Activated CD4-positive, alpha-beta T cell treated with anti-CD3 and anti-CD28 coated beads, Interleukin-10, Interleukin-2, amounts not matched to agents 100 ng/mL and 50 ng/mL, durations not matched to agents 16 hours and 8 hours (primary cell): ENCODE measurements at regions not wholly inside any gene's neighbourhood (a gene's known extent, or its start where the extent isn't known, plus 50 kb on each side); places are given as distances from the start of the nearest gene placed in this dataset.
"Not testable (repeated sequence)": the region's sequence is repeated elsewhere in the genome, so short reads cannot be mapped to it uniquely, and the experiment has no call there.

ENCODE experiments used
- DNase-seq: peaks from one replicate; pipeline ENCODE4 v3.0.0-alpha.2; 2020

GRCh38 chr1:213418268-213419071 is 367.4 kb downstream of the RPS6KC1 start:
- no peak for DNase-seq

DNA sequence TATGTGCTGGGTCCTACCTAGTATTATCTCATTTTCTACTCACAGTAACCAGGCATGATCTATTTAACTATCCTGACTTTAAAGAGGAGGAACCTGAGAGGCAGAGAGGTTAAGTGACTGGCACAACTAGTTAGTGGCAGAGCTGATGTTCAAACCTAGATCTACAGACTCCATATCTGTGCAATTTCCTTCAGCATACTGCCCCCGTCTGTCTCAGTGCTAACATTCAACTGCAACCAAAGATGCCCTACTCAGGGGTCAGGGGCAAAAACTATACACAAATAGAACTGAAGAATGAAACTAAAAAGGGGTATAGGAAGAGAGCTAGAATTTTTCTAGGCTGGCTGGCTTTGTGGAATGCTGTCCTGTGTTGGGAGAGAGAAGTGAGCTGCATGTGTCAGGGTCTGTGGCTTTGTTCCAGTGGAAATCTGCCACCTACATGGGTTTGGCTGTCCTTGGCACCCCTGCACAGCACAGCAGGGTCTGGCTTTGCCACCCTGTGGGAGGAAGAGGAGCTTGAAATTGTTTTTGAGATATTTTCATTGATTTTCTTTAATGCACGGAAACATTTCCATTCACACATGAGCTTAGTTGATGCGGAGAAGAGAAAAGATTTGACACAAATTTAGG is 368.5 kb downstream of the RPS6KC1 start:
- DNase-seq = no peak

- not testable (repeated sequence) for DNase-seq
These were observed 370.1 kb downstream of the RPS6KC1 start for GRCh38 chr1:213421178-213421577.

GRCh38 chr1:213423041-213423440 is 372.0 kb downstream of the RPS6KC1 start:
- no peak for DNase-seq

DNA sequence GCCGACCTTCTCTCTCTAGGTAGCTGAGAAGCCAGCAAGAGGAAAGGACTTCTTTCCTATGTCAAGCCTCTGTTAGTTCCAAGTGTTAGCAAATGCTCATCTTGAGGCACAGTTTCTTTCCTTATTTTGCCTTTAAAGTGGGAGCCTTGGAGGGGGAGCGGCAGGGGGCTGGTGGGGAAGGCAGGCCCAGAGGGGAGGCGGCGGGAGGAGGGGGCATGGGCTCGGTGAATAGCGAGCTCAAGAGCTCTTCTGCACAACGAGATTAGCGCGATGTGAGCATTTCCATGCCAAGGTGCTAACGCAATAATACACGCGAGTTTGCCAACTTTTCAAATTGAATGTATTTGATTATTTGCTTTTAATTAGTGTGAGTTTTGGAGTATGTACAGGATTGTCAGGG is 372.6 kb downstream of the RPS6KC1 start:
- no peak for DNase-seq

DNA sequence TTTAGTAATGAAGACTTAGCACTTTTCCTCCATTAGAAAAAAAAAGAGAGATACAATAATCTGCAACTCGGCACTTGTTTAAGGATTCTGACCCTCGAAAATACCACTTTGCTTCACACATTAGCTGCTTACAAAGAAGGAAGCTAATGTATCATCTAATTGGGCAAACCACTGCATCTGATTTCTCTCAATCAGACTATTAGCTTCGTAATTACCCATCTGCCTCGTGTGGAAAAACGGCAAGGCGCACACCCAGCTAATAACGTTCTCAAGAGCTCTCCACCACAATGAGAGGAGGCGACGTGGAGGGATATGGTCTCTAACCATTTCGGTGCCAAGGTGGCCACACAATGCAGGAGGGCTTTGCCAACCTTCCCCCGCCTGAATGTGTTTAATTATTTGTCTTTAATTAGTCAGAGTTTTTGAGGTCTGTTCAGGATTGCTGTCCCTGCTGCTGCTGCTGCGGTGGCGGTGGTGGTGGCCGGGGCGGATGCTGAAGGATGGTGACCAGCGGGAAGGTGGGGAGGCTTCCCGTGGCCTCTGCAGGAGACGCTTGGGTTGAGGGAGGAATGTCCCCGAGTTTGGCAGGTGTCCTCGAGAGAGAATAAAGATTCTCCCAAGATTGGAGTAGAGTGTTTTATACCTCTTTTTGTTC is 374.5 kb downstream of the RPS6KC1 start:
- DNase-seq = no peak

- no peak for DNase-seq
These were observed 378.6 kb downstream of the RPS6KC1 start for GRCh38 chr1:213429642-213430041.

DNA sequence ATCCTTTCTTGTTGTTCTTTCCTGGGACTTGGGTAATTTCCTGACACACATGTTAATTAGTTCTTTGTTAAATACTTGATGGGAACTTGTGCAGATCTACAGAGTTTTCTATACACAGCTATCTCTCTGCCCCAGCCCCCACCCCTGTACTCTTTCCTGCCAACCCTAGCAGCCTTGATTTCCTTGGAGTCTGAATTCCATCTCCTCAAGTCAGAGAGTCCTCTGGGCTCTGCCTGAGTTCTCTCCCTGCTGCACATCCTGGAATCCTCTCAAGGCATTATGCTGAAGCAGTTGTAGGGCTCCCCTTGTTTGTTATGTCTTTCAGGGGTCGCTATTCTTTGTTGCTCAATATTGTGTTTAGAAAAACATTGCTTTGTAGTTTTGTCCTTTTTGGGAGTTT is 384.7 kb downstream of the RPS6KC1 start:
- DNase-seq = no peak

DNA sequence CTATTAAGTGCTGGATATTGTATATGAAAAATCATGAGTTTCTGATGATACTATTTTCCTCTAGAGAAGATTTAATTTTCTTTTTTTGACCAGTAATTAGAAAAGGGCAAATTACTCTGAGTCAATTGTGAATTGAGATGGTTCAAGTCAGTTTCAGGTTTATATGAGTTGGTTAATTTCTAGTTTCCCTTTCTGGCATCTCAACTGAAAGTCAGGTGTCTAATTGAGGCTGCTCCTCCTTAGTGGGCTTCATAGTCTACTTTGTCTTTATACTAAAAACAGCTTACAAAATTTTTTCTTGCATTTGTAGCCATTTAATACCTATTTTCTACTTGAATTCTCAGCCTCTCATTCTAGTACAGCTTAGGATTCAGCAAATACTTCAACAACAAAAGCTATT is 387.3 kb downstream of the RPS6KC1 start:
- DNase-seq = peak; percentile 25

DNA sequence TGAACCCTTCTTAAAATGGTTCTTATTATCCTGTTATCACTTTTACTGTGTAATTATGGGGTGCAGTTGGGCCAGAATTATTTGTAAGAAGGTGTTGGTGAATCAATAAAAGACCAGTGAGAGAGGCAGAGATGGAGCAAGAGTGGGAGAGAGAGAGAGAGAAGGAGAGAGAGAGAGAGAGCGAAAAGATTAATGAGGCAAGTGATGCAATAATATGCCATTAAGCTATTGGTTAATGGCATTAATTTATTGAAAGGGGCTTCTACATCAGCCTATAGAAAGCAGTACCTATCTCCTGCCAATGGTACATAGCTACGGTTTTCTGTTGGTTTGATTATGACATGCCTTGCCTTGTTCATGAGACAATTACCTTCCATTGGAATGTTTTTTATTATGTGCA is 388.7 kb downstream of the RPS6KC1 start:
- DNase-seq = no peak

- no peak for DNase-seq
These were observed 389.7 kb downstream of the RPS6KC1 start for GRCh38 chr1:213440766-213441165.

DNA sequence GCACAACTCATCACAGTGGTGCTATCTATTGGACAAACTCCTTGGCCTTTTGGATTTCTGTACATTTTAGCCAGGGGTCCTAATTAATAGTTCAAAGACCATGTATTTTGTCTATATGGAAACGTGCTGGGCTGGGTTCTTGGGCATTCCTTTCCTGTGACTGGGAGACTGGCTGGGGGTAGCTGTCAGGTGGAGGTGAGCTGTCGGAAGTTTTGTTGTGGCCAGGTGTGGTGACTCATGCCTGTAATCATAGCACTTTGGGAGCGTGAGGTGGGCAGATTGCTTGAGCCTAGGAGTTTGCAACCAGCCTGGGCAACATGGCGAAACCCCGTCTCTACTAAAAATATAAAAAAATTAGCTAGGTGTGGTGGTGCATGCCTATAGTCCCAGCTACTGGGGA is 392.4 kb downstream of the RPS6KC1 start:
- DNase-seq = no peak

GRCh38 chr1:213444224-213444623 is 393.2 kb downstream of the RPS6KC1 start:
- DNase-seq = peak; percentile 71

DNA sequence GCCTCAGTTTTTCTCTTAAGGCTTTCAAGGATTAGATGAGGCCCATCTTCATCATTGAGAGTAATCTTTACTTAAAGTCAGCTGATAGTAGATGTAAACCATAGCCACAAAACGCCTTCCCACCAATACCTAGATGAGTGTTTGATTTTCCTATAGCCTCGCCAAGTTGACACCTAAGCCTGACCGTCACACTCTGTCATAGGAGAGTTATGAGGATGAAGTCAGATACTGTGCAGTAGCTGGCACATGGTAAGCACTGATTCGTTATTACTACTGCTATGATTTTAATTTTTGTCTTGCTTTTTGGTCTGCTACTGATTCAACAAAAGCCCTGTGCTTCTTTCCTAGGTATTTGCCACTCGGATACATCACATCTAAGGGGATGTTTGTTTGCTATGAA is 395.5 kb downstream of the RPS6KC1 start:
- no peak for DNase-seq

GRCh38 chr1:213448360-213448759 is 397.3 kb downstream of the RPS6KC1 start:
- no peak for DNase-seq

GRCh38 chr1:213448776-213449175 is 397.7 kb downstream of the RPS6KC1 start:
- no peak for DNase-seq

DNA sequence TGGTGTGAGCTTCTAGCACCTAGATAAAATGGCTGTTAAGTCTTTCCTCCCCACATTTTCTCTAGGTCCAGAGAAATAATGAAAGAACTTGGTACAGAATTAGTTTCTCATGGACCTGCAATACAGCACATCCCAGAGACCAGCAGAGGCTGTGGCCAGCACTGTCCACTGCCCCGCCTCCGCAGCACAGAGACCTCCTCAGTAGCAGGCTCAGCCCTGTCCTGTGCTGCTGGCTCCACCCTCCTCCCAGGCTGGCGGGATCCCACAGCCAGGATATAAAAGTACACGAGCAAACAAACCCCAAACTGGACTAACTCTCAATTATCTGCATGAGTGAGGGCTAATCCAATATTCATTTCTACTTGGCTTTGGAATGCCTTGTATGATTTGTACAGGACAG is 401.5 kb downstream of the RPS6KC1 start:
- no peak for DNase-seq

DNA sequence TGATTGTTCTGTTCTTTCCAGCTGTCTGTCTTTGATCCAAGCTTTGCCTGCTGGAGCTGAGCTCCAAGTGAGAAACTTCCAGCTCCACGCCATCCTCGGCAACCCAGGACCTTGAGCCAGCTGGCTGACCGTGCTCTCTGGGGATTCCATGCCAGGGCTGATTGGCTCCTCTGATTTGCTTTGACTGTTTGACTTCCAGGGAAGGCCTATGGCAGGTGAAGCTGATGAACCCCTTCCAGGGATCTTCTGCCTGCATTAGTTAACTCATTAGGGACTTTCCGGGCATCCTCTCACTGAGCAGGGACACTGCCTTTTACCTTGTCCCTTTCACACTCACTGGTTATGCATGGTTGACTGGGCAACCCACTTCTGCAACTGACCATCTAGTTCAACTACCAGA is 406.1 kb downstream of the RPS6KC1 start:
- no peak for DNase-seq

DNA sequence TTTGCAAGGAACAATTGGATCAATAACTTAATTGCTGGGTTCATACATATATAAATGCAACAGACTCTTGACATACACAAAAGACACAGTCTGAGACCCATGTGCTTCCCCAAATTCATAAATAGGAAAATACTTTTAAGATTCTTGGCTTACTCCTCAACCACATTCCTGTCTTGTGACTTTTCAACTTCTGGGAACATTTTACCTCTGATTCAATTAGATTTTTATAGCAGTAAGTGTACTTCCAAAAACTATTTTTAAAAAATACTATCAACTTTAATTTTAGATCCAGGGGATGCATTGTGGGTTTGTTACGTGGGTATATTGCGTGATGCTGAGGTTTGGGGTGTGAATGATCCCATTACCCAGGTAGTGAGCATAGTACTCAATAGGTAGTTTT is 406.7 kb downstream of the RPS6KC1 start:
- no peak for DNase-seq

DNA sequence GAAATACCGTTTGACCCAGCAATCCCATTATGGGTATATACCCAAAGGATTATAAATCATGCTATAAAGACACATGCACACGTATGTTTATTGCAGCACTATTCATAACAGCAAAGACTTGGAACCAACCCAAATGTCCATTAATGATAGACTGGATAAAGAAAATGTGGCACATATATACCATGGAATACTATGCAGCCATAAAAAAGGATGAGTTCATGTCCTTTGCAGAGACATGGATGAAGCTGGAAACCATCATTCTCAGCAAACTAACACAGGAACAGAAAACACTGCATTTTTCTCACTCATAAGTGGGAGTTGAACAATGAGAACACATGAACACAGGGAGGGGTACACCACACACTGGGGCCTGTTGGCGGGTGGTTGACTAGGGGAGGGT is 411.3 kb downstream of the RPS6KC1 start:
- not testable (repeated sequence) for DNase-seq

- no peak for DNase-seq
These were observed 413.9 kb downstream of the RPS6KC1 start for GRCh38 chr1:213464786-213465460.

DNA sequence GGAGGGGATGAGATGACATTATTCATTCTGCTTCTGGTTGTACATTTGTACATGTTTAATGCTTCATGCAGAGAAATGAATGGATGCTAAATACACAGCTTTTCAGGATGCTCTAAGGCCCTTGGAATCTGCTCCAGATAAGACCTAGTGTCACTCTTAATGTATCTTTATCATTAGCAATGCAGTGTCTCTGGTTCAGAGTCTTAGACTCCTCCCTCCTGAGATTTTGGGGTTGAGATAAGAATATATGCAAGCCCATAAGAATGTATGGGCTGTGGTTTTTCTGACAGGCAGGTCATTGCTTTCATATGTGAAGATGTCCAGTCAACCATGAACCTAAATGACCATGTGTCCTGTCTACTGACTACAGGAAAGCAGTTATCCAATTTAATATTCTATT is 415.5 kb downstream of the RPS6KC1 start:
- DNase-seq = no peak

DNA sequence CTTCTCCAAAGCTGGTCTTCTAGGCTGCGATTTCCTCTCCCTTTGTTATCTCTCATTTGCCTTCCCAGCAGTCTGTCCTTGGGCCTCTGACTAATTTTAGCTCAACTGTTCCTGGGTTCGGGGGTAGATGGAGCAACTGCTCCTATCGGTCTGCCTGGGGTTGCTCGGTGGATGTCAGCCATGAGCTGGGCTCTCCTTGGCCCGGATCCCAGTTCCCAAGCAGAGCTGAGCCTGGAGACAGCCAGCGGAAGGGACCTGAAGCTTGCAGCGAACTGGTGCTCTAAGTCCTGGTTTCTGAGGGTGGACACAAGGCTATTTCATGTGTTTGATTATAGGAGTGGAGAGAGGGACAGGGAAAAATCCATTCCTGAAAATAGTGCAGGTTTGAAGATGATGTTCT is 423.0 kb downstream of the RPS6KC1 start:
- DNase-seq = no peak

DNA sequence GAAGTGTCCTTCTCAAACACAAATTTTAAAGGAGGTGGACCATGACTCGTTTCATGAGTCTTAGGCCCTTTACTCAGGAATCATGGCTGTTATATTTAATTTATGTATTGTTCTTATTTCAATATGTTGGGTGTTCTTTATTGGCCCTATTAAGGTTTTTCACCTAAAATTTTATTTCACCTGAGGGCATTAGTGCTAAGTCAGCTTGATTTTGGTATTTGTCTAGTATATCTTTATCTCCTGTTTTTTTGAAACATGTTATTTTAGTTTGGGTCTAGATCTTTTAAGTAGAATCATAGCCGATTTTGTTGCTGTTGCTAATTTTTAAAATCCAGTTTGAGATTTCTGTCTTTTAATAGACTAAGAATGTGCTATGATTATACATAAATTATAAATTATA is 430.4 kb downstream of the RPS6KC1 start:
- DNase-seq = no peak
